ENCODE measurements at regions not wholly inside any gene's neighbourhood (a gene's known extent, or its start where the extent isn't known, plus 50 kb on each side); places are given as distances from the start of the nearest gene placed in this dataset.
A peak's percentile ranks its signal among the peaks of the same experiment; 100 is the strongest.
"Not testable (repeated sequence)": the region's sequence is repeated elsewhere in the genome, so short reads cannot be mapped to it uniquely, and the experiment has no call there.

- peak; percentile 69 for DNase-seq (ENCODE audit: low read depth)
- TF ChIP-seq CTCF (IDR thresholded peaks at IDR 0.05; ENCODE audit: low read depth, low read length) (no peak), MYC (IDR thresholded peaks at IDR 0.05; ENCODE audit: low read depth, low read length) (no peak), MAX (IDR thresholded peaks at IDR 0.05; ENCODE audit: low read depth, low read length) (no peak), POLR2A (IDR thresholded peaks at IDR 0.05; ENCODE audit: extremely low read depth, insufficient read length) (no peak)
- H3K4me3 ChIP-seq (ENCODE audit: low read depth, low read length): no peak overlapping the region
These were observed 117.4 kb downstream of the VEGFA start for GRCh38 chr6:43887340-43887858.

- TF ChIP-seq MAX (IDR thresholded peaks at IDR 0.05; ENCODE audit: low read depth, low read length) (no peak), MYC (IDR thresholded peaks at IDR 0.05; ENCODE audit: low read depth, low read length) (no peak), POLR2A (IDR thresholded peaks at IDR 0.05; ENCODE audit: extremely low read depth, insufficient read length) (no peak)
- DNase-seq (ENCODE audit: low read depth): peak; percentile 39
- H3K4me3 ChIP-seq (ENCODE audit: low read depth, low read length): no peak overlapping the region
These were observed 116.8 kb downstream of the VEGFA start for GRCh38 chr6:43886717-43887339.

GRCh38 chr6:43886067-43886461 is 116.1 kb downstream of the VEGFA start:
- DNase-seq (ENCODE audit: low read depth): no peak
- H3K4me3 ChIP-seq (ENCODE audit: low read depth, low read length): no peak overlapping the region
- no peak for TF ChIP-seq MAX (IDR thresholded peaks at IDR 0.05; ENCODE audit: low read depth, low read length)
- TF ChIP-seq MYC (IDR thresholded peaks at IDR 0.05; ENCODE audit: low read depth, low read length): no peak
- TF ChIP-seq POLR2A (IDR thresholded peaks at IDR 0.05; ENCODE audit: extremely low read depth, insufficient read length): no peak
- TF ChIP-seq CTCF (IDR thresholded peaks at IDR 0.05; ENCODE audit: low read depth, low read length): no peak

GRCh38 chr6:43885399-43886066 is 115.5 kb downstream of the VEGFA start:
- H3K4me3 ChIP-seq (ENCODE audit: low read depth, low read length): no peak overlapping the region
- DNase-seq (ENCODE audit: low read depth): no peak
- TF ChIP-seq MYC (IDR thresholded peaks at IDR 0.05; ENCODE audit: low read depth, low read length): no peak
- TF ChIP-seq CTCF (IDR thresholded peaks at IDR 0.05; ENCODE audit: low read depth, low read length): peak; percentile 1

- H3K4me3 ChIP-seq (ENCODE audit: low read depth, low read length): no peak overlapping the region
- peak; percentile 58 for DNase-seq (ENCODE audit: low read depth)
- TF ChIP-seq MAX (IDR thresholded peaks at IDR 0.05; ENCODE audit: low read depth, low read length) (no peak), MYC (IDR thresholded peaks at IDR 0.05; ENCODE audit: low read depth, low read length) (no peak), CTCF (IDR thresholded peaks at IDR 0.05; ENCODE audit: low read depth, low read length) (no peak), POLR2A (IDR thresholded peaks at IDR 0.05; ENCODE audit: extremely low read depth, insufficient read length) (no peak)
These were observed 114.6 kb downstream of the VEGFA start for GRCh38 chr6:43884652-43885022.

GRCh38 chr6:43883847-43884651 is 114.0 kb downstream of the VEGFA start:
- H3K4me3 ChIP-seq (ENCODE audit: low read depth, low read length): no peak overlapping the region
- no peak for TF ChIP-seq MAX (IDR thresholded peaks at IDR 0.05; ENCODE audit: low read depth, low read length)
- TF ChIP-seq POLR2A (IDR thresholded peaks at IDR 0.05; ENCODE audit: extremely low read depth, insufficient read length): no peak
- TF ChIP-seq MYC (IDR thresholded peaks at IDR 0.05; ENCODE audit: low read depth, low read length): no peak
- TF ChIP-seq CTCF (IDR thresholded peaks at IDR 0.05; ENCODE audit: low read depth, low read length): no peak
- peak; percentile 82 for DNase-seq (ENCODE audit: low read depth)

GRCh38 chr6:43882690-43883448 is 112.9 kb downstream of the VEGFA start:
- DNase-seq (ENCODE audit: low read depth); H3K4me3 ChIP-seq (ENCODE audit: low read depth, low read length): not testable (repeated sequence)

Measured in NB4 (cell line).